ENCODE measurements at regions not wholly inside any gene's neighbourhood (a gene's known extent, or its start where the extent isn't known, plus 50 kb on each side); places are given as distances from the start of the nearest gene placed in this dataset.

DNA sequence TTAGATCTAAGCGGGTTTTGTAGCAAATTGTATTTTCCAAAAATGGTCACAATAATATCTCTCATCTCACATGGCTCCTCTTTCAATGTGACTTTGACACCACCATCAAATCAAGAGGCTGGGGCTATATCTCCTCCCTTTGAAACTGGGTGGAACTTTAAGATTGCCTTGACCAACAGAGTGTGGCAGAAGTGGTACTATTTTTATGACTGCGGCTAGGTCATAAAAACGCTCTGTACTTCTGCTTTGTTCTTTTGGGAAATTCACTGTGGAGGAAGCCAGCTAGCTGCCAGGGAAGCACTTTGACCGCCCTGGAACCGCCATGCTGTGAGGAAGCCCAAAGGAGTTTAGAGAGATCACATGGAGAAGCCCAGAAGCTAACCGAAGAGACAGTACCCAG lies 50.7 kb upstream of the ACOT11 start:
- FAIRE-seq (no peak), DNase-seq (no peak)
- no peak overlapping the region for H3K4me3 ChIP-seq (ENCODE audit: low read length in 3 of 3)
- no peaks in the 10 kb centered on the region for H3K27me3 ChIP-seq (ENCODE audit: control insufficient read depth, insufficient read depth, low read length)
- no peak overlapping the region for H3K9ac ChIP-seq (ENCODE audit: low read length in 3 of 3)
- H3K4me1 ChIP-seq (ENCODE audit: control insufficient read depth in 2 of 3, insufficient read depth in 2 of 3, low read depth in 1 of 3, low read length in 3 of 3) = peaks cover 0 to 3% (median 0%) of the 10 kb centered on the region in 3 donors
- H3K36me3 ChIP-seq (ENCODE audit: control insufficient read depth in 2 of 3, insufficient read depth in 3 of 3, low read length in 3 of 3) = no peaks in the 10 kb centered on the region
- intact Hi-C loops (cut with DNase I) = loop anchor here (10.0 kb wide), 1 partner anchor 423 kb away; no protein-coding TSS in a partner anchor
- H3K9me3 ChIP-seq (ENCODE audit: control insufficient read depth in 2 of 3, insufficient read depth in 1 of 3, low read length in 3 of 3) = no peaks in the 10 kb centered on the region
- H3K27ac ChIP-seq (ENCODE audit: low read depth in 2 of 2, low read length in 2 of 2) = no peak overlapping the region
- TF ChIP-seq, protein P1, sequence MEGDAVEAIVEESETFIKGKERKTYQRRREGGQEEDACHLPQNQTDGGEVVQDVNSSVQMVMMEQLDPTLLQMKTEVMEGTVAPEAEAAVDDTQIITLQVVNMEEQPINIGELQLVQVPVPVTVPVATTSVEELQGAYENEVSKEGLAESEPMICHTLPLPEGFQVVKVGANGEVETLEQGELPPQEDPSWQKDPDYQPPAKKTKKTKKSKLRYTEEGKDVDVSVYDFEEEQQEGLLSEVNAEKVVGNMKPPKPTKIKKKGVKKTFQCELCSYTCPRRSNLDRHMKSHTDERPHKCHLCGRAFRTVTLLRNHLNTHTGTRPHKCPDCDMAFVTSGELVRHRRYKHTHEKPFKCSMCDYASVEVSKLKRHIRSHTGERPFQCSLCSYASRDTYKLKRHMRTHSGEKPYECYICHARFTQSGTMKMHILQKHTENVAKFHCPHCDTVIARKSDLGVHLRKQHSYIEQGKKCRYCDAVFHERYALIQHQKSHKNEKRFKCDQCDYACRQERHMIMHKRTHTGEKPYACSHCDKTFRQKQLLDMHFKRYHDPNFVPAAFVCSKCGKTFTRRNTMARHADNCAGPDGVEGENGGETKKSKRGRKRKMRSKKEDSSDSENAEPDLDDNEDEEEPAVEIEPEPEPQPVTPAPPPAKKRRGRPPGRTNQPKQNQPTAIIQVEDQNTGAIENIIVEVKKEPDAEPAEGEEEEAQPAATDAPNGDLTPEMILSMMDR (IDR thresholded peaks at IDR 0.05; ENCODE audit: borderline replicate concordance, extremely low read depth, insufficient read depth) = no peak

DNA sequence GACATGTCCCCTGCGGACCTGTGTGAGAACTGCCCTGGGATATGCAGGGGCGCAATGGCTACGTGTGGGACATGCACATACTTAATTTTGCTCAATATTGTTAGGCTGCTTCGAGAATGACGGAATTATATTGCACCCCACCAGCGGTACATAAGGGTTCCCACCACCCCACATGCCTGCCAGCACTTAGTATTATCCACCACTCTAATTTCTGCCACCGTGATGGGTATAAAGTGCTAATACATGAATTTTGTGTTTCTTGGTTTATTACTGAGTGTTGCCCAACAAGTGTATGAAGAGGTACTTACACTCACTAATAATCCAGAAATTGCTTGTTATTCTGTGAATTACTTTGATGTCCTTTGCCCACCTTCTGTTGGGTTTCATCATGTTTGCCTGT lies 52.1 kb upstream of the ACOT11 start:
- Histone ChIP-seq H3K27ac (ENCODE audit: low read depth in 2 of 2, low read length in 2 of 2) (no peak overlapping the region), H3K9me3 (ENCODE audit: control insufficient read depth in 2 of 3, insufficient read depth in 1 of 3, low read length in 3 of 3) (no peaks in the 10 kb centered on the region), H3K4me1 (ENCODE audit: control insufficient read depth in 2 of 3, insufficient read depth in 2 of 3, low read depth in 1 of 3, low read length in 3 of 3) (peaks cover 0 to 3% (median 0%) of the 10 kb centered on the region in 3 donors), H3K4me3 (ENCODE audit: low read length in 3 of 3) (no peak overlapping the region), H3K9ac (ENCODE audit: low read length in 3 of 3) (no peak overlapping the region), H3K27me3 (ENCODE audit: control insufficient read depth, insufficient read depth, low read length) (no peaks in the 10 kb centered on the region), H3K36me3 (ENCODE audit: control insufficient read depth in 2 of 3, insufficient read depth in 3 of 3, low read length in 3 of 3) (no peaks in the 10 kb centered on the region)
- intact Hi-C loops (cut with DNase I) = loop anchor here (10.0 kb wide), 1 partner anchor 421 kb away; no protein-coding TSS in a partner anchor
- DNase-seq (no peak), FAIRE-seq (no peak)
- TF ChIP-seq, protein P1 (IDR thresholded peaks at IDR 0.05; ENCODE audit: borderline replicate concordance, extremely low read depth, insufficient read depth) = no peak

DNA sequence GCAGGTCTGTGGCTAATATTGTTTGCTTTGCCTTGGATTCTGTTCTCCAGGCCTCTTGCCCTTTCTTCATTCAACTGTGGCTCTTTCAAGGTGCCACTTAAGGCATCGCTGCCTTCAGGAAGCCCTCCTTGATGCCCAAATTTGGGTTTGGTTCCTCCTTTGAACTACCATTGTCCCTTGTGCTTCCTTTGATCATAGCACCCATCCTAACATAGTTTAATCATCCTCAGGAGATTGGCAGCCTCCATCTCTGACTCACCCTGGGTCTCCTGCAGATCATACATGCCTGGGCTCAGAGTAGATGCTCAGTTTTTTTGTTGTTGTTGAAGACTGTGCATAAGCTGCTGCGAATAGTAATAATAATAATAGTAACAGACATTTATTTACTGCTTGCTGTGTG lies 54.4 kb upstream of the ACOT11 start:
- H3K27ac ChIP-seq (ENCODE audit: low read depth in 2 of 2, low read length in 2 of 2) = no peak overlapping the region
- H3K4me1 ChIP-seq (ENCODE audit: control insufficient read depth in 2 of 3, insufficient read depth in 2 of 3, low read depth in 1 of 3, low read length in 3 of 3) = peaks cover 0 to 8% (median 7%) of the 10 kb centered on the region in 3 donors
- DNase-seq (no peak), FAIRE-seq (no peak)
- H3K9me3 ChIP-seq (ENCODE audit: control insufficient read depth in 2 of 3, insufficient read depth in 1 of 3, low read length in 3 of 3) = no peaks in the 10 kb centered on the region
- no peaks in the 10 kb centered on the region for H3K36me3 ChIP-seq (ENCODE audit: control insufficient read depth in 2 of 3, insufficient read depth in 3 of 3, low read length in 3 of 3)
- H3K4me3 ChIP-seq (ENCODE audit: low read length in 3 of 3) = no peak overlapping the region
- TF ChIP-seq, protein P1 (IDR thresholded peaks at IDR 0.05; ENCODE audit: borderline replicate concordance, extremely low read depth, insufficient read depth) = no peak
- H3K27me3 ChIP-seq (ENCODE audit: control insufficient read depth, insufficient read depth, low read length) = no peaks in the 10 kb centered on the region
- H3K9ac ChIP-seq (ENCODE audit: low read length in 3 of 3) = no peak overlapping the region
- intact Hi-C loops (cut with DNase I) = loop anchor here (10.0 kb wide), 1 partner anchor 419 kb away; no protein-coding TSS in a partner anchor

All from kidney (tissue), 13 donors.